B cell (primary cell): ENCODE measurements at regions not wholly inside any gene's neighbourhood (a gene's known extent, or its start where the extent isn't known, plus 50 kb on each side); places are given as distances from the start of the nearest gene placed in this dataset.

Source experiments
- ATAC-seq: fragments of 200-7000 bp; cut with Tn5 transposase; one replicate; pipeline ENCODE4 v1.10.0; 2021; ENCODE audit warnings: low read depth, mild to moderate bottlenecking, moderate number of reproducible peaks, moderate library complexity
- CTCF ChIA-PET: fragments of 350-600 bp; sonication (Branson Sonifier 250); formaldehyde crosslinking; loops from one replicate; lab custom pipeline; 2021; ENCODE audit warnings: antibody characterized with exemption, inconsistent platforms; lab: Charles Lee
- POLR2A ChIA-PET: fragments of 350-600 bp; sonication (Branson Sonifier 250); formaldehyde crosslinking; loops from one replicate; lab custom pipeline; 2021; ENCODE audit warnings: antibody characterized with exemption; lab: Charles Lee
- DNase-seq: peaks from one replicate; pipeline ENCODE4 v3.0.0; 2013
- H2AFZ ChIP-seq: 2 replicates; pipeline ENCODE4 v1.6.1; 2012; ENCODE audit warnings: mild to moderate bottlenecking, low read depth, low read length; ENCODE audit not compliant: insufficient read depth, poor library complexity, severe bottlenecking
- H3K27ac ChIP-seq, 2 donors: 1 replicate in 1 of 2; 2 replicates in 1 of 2; pipeline ENCODE4 v1.5.1; 2012 to 2013; ENCODE audit warnings: low read length in 2 of 2, mild to moderate bottlenecking in 2 of 2, moderate library complexity in 1 of 2
- H3K27me3 ChIP-seq, 4 experiments: fragments of 200-600 bp in 1 of 4; sonication (generic) in 1 of 4; replicated peaks in 1 of 4; 1 replicate in 2 of 4; 2 replicates in 2 of 4; pipeline versions ENCODE4 v1.6.1 to v1.7.0; 2013 to 2016; ENCODE audit warnings: low read length in 3 of 4, mild to moderate bottlenecking in 2 of 4, mixed read lengths in 1 of 4, moderate library complexity in 1 of 4; ENCODE audit not compliant: insufficient read depth in 4 of 4, control insufficient read depth in 3 of 4; ENCODE audit errors: control extremely low read depth in 1 of 4
- H3K36me3 ChIP-seq, 2 experiments: replicated peaks in 1 of 2; 1 replicate in 1 of 2; 2 replicates in 1 of 2; pipeline versions ENCODE4 v1.6.1 to v1.7.1; 2013; ENCODE audit warnings: low read length in 1 of 2; ENCODE audit not compliant: insufficient read depth in 2 of 2, control insufficient read depth in 1 of 2; ENCODE audit errors: control extremely low read depth in 1 of 2, extremely low read depth in 1 of 2
- H3K4me1 ChIP-seq, 2 donors: fragments of 200-600 bp in 1 of 2; sonication (generic) in 1 of 2; 1 replicate in 1 of 2; 2 replicates in 1 of 2; pipeline versions ENCODE4 v1.5.1 to v1.6.1; 2013 to 2017; ENCODE audit warnings: low read length in 2 of 2; ENCODE audit not compliant: control insufficient read depth in 2 of 2, insufficient read depth in 2 of 2
- H3K4me2 ChIP-seq: replicated peaks from 2 replicates; pipeline ENCODE3; 2012; ENCODE audit warnings: mild to moderate bottlenecking, low read depth, low read length; ENCODE audit not compliant: poor library complexity, severe bottlenecking
- H3K4me3 ChIP-seq, 5 experiments: fragments of 200-600 bp in 1 of 5; sonication (generic) in 1 of 5; 1 replicate in 3 of 5; 2 replicates in 2 of 5; pipeline versions ENCODE4 v1.5.1 to v1.7.0; 2011 to 2016; ENCODE audit warnings: low read length in 4 of 5, mild to moderate bottlenecking in 4 of 5, low read depth in 2 of 5, control low read depth in 1 of 5, moderate library complexity in 1 of 5; ENCODE audit not compliant: insufficient read depth in 1 of 5; ENCODE audit errors: control extremely low read depth in 1 of 5, extremely low read depth in 1 of 5
- H3K79me2 ChIP-seq: fragments of 200-600 bp; sonication (generic); one replicate; pipeline ENCODE4 v1.6.0; 2016; ENCODE audit warnings: low read length; ENCODE audit not compliant: control insufficient read depth, insufficient read depth
- H3K9ac ChIP-seq: fragments of 200-600 bp; sonication (generic); 2 replicates; pipeline ENCODE4 v1.6.1; 2017; ENCODE audit warnings: mild to moderate bottlenecking, low read length, moderate library complexity
- H3K9me3 ChIP-seq, 3 donors: one replicate each; pipeline versions ENCODE4 v1.6.1 to v1.7.1; 2013; ENCODE audit warnings: low read length in 2 of 3; ENCODE audit not compliant: control insufficient read depth in 2 of 3, insufficient read depth in 1 of 3; ENCODE audit errors: control extremely low read depth in 1 of 3
- H4K20me1 ChIP-seq: 2 replicates; pipeline ENCODE4 v1.6.0; 2012; ENCODE audit warnings: mild to moderate bottlenecking, low read length; ENCODE audit not compliant: insufficient read depth, control insufficient read depth, poor library complexity, severe bottlenecking
- H3K27ac Mint-ChIP-seq: one replicate; pipeline ENCODE4 v1.8.0; 2021; ENCODE audit warnings: mixed read lengths
- H3K27me3 Mint-ChIP-seq: one replicate; pipeline ENCODE4 v1.8.0; 2021; ENCODE audit warnings: mixed read lengths
- H3K4me1 Mint-ChIP-seq: one replicate; pipeline ENCODE4 v1.8.0; 2021; ENCODE audit warnings: mixed read lengths
- H3K4me3 Mint-ChIP-seq: one replicate; pipeline ENCODE4 v1.8.0; 2021; ENCODE audit warnings: mixed read lengths
- H3K9me3 Mint-ChIP-seq: one replicate; pipeline ENCODE4 v1.8.0; 2022; ENCODE audit warnings: mixed read lengths; ENCODE audit not compliant: insufficient read depth
- CTCF ChIP-seq: fragments of 200-600 bp; IDR thresholded peaks from one replicate; pipeline ENCODE4 v1.8.0; 2022; ENCODE audit warnings: antibody characterized with exemption, mild to moderate bottlenecking
- EZH2 ChIP-seq: IDR thresholded peaks from 2 replicates; pipeline ENCODE4 v1.6.1; 2012; ENCODE audit warnings: borderline replicate concordance, low read depth, mild to moderate bottlenecking, moderate library complexity, low read length; ENCODE audit not compliant: insufficient read depth, poor library complexity, severe bottlenecking
- WGBS: methylation state at CpG from one replicate; pipeline ENCODE4 v1.1.5; 2013; ENCODE audit warnings: missing lambda C conversion rate; ENCODE audit not compliant: insufficient coverage; 5-methylcytosine and 5-hydroxymethylcytosine counted together
- intact Hi-C: fragments of 100-400 bp; cut with micrococcal nuclease; formaldehyde crosslinking; loops from one replicate; pipeline ENCODE4 v1.10.0; 2022

GRCh38 chr6:167208819-167209576 is 51.2 kb upstream of the GPR31 start:
- 82% methylated on average over 12 of the region's 21 CpGs for WGBS
- no peak overlapping the region for H3K4me3 Mint-ChIP-seq
- POLR2A ChIA-PET: no interaction called here

More at GRCh38 chr6:167208819-167209576, 51.2 kb upstream of the GPR31 start:
- CTCF ChIA-PET: no interaction called here
- no peaks in the 10 kb centered on the region for H4K20me1 ChIP-seq
- H3K4me3 ChIP-seq: no peak overlapping the region
- no peaks in the 10 kb centered on the region for H3K4me1 Mint-ChIP-seq
- H3K4me1 ChIP-seq: no peaks in the 10 kb centered on the region
- H3K9me3 ChIP-seq: no peaks in the 10 kb centered on the region
- no peaks in the 10 kb centered on the region for H3K36me3 ChIP-seq
- ATAC-seq (no peak), DNase-seq (no peak)
- no peak overlapping the region for H3K27ac Mint-ChIP-seq
- H3K9me3 Mint-ChIP-seq: no peaks in the 10 kb centered on the region
- no peak overlapping the region for H2AFZ ChIP-seq
- TF ChIP-seq EZH2: no peak
- TF ChIP-seq CTCF: no peak
- peaks cover 26% of the 10 kb centered on the region for H3K27me3 Mint-ChIP-seq
- H3K9ac ChIP-seq: no peak overlapping the region
- H3K27ac ChIP-seq: no peak overlapping the region
- intact Hi-C loops: no loop called here
- H3K4me2 ChIP-seq: no peak overlapping the region
- H3K79me2 ChIP-seq: no peaks in the 10 kb centered on the region
- H3K27me3 ChIP-seq: peaks cover 0 to 4% (median 0%) of the 10 kb centered on the region in 4 experiments
